Activated gamma-delta T cell (primary cell): ENCODE measurements at regions not wholly inside any gene's neighbourhood (a gene's known extent, or its start where the extent isn't known, plus 50 kb on each side); places are given as distances from the start of the nearest gene placed in this dataset.

ENCODE experiments used
- DNase-seq: peaks from one replicate; lab custom pipeline; 2025; lab: John Stamatoyannopoulos, UW

DNA sequence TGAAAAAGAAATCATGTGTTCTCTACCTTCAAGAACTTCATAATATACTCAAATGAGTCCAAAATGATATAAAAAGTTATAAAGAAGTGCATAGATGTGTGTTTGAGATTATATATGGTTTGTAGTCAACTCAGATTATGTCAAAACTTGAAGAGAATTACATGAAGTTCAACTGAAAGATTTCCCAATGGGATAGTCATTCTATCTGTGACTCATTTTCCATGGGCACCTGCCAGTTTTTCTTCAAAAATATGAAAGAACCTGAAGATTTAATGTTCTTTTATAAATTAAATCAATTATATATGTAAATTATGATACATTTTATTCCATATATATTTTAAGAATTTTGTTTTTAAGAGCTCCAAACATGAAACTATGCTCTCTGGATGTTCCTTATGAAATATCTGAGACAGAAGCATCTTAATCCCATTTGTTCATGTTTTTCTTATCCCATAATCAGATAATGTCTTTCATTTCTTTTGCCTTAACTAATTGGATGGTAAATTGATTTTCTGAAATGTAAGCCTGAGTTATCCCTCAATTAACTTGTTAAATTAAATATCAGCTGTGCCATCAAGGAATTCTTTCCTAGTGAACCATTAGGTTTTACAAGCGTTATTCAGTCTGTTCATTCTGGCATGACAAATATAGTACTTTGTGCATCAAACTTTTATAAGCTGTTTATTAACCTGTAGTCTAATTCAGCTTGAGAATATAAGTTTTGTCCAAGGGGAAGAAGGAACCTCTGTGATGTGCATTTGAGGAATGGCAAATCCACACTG is 387.1 kb downstream of the IPMK start:
- no peak for DNase-seq

- no peak for DNase-seq
These were observed 392.9 kb downstream of the IPMK start for GRCh38 chr10:57874810-57875209.

DNA sequence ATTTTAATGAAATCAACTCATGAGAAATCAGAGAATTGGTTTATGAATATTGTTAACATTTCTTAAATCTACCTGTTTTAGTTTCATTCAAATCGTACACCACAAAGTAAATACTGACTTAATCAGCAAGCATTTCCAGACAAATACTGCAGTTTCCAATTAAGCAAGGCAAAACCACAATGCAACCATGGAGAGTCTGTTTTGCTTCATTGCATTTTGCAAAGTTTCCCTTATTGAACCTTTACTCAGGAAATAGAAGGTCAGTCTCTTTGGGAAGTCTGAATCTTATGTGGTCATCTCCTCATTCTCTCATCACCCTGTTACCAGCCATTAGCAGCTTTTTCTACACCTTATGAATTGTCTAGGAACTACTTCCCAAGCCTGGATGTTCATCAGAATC is 400.5 kb downstream of the IPMK start:
- no peak for DNase-seq

GRCh38 chr10:57864765-57865680 is 402.7 kb downstream of the IPMK start:
- no peak for DNase-seq

DNA sequence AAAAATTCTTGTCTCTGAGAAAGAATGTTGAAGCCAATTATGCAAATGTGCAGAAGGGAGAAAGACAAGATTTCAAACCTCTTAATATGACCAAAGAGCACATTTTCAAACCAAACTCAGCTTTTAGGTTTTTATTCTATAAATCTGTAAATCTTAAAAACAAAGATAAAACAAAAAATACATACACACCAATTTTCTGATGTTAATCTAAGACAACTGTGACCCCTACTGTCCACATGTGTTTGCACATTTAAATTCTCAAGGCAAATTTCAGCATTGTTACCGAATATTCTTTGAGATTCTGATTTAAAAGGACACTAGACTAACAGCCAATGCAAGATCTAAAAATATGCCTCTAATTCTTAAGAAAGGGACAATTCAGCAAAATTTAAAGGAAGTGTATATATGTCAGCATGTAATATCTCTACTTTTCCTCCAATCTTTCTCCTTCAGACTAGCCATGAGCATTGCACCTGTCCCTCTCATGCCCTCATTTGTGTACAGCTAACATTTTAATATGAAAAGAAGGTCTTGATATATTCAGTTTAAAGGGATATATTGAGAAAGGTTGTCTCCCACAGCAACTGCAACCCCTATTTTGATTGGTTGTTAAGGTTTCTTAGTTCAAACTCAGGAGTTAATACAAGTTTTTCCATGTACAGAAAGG is 417.9 kb downstream of the IPMK start:
- no peak for DNase-seq

GRCh38 chr10:57846307-57847065 is 421.2 kb downstream of the IPMK start:
- no peak for DNase-seq

- DNase-seq, result no peak
These were observed 423.2 kb downstream of the IPMK start for GRCh38 chr10:57844387-57844998.

- DNase-seq, result no peak
These were observed 436.7 kb downstream of the IPMK start for GRCh38 chr10:57830877-57831560.

GRCh38 chr10:57825015-57825414 is 442.7 kb downstream of the IPMK start:
- no peak for DNase-seq

DNA sequence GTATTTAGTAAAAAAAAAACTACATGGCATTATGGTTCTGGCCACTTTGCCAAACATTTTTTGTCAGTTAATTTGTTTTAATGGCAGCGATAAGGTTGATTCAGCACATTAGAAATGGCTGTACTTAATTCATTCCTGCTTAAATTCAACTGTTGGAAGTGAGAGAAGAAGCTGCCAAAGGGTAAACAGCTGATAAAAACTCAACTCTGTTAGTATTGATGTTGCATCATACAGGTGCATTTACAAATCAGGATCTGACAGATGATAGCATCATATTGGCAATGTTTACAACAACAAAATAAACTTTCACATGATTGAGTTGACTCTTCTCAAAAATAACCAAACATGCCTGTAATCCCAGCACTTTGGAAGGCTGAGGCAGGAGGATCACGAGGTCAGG is 444.3 kb downstream of the IPMK start:
- DNase-seq, result no peak

DNA sequence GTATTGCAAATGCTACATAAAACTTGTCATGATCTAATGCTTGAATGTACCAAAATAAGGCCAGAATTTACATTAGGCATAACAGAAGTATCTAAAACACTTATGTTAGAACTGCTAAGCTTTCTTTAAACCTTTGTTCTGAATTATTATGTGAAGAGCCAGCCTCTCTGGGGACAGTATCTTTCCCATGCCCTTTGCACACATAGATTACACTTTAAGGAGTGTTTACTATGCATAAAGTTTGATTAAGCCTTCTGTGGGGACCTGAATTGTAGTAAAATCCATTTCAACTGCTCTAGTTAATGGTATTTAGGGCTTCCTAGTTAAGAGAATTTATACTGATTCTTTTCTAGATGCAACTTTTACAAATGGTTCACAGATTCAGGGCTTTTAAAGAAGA is 444.7 kb downstream of the IPMK start:
- no peak for DNase-seq

GRCh38 chr10:57818522-57818921 is 449.2 kb downstream of the IPMK start:
- DNase-seq, result no peak

DNA sequence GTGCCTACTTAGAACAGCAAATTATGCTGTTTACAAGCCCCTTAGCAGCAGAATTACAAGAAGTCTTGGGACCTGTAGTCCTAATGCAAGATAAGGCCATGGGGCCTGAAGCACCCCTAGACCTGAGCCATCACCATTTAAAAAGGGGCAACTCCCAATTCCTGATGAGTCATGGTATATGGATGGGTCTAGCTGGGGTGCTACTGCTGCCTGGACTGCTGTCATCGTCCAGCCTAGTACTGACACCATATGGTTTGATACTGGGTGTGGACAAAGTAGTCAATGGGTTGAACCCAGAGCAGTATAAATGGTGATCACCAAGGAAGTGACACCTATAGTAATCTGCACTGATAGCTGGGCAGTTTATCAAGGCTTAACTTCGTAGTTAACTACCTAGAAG is 450.0 kb downstream of the IPMK start:
- DNase-seq, result no peak

GRCh38 chr10:57815949-57816348 is 451.7 kb downstream of the IPMK start:
- DNase-seq, result no peak

GRCh38 chr10:57809961-57810360 is 457.7 kb downstream of the IPMK start:
- no peak for DNase-seq

DNA sequence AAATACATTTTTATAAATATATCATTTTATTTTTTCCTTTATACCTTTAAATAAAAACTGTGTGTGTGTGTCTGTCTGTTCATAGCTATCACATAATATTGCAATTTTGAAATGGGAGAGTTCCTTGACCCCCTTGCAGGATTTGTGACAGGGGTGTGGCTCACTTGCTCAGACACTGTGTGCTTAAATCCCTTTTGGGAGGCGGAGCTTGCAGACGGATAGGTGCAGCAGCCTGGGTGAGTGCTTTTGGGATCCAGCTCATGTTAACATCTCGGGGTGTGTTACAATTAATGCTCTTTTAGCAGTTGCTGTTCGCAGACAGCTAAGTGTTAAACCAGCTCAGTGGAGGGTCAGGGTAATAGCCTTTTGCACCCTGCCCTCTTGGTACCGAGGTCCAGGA is 459.8 kb downstream of the IPMK start:
- DNase-seq, result no peak

DNA sequence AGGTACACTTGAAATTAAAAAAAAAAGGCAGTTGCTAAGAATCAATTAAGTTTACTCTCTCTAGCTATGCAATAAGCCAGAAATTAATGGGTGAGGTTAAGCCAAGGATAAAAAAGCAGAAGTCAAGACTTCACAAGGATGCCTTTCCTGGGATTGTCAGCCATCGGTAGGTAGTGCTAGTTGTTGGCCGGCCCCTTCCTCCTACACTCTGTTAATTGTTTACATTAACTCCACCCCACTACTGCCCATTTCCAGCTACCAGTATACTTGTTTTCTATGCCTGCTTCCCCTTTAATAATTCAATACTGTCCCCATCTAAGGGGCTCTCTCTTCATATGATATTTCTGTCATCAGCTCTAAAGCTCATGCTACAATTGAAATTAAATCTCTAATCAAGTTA is 461.0 kb downstream of the IPMK start:
- DNase-seq, result no peak

- DNase-seq, result no peak
These were observed 468.1 kb downstream of the IPMK start for GRCh38 chr10:57799625-57800024.

GRCh38 chr10:57798830-57799229 is 468.9 kb downstream of the IPMK start:
- DNase-seq, result no peak

DNA sequence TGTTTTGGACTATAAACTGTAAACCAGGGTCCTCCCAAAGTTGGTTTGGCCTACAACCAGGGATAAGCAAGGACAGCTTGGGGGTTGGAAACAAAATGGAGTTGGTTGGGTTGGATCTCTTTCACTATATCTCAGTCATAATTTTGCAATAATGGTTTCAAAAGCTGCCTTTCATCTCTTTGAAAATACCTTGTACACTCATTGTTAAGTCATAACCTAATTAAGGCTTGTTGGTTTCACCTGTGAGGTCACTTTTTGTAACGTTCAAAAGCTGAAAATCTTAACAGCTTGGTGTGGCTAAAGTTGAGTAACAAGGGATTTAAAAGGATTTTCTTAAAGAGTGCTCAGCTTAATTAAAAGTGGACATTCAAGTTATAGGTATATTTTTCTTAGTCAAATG is 476.1 kb downstream of the IPMK start:
- DNase-seq, result no peak

DNA sequence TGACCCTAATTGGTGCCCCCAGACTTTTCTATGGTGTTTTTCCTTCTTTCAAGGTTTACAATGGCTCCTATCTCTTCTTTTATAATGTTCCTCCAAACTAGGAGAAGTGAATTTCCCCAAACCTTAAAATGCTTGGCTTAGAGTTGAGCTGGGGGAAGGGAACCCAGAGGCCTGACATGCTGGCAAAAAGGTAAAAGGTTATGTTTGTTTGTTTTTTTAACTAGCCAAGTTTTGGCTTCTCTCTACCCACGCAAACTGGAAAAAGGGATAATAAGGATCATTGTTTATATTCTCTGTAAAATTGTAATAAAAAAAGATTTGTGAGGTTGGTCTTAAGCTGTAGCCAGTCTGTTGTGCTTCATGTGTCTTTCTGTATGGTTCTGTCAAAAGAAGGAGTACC is 477.0 kb downstream of the IPMK start:
- no peak for DNase-seq
